ENCODE measurements at regions not wholly inside any gene's neighbourhood (a gene's known extent, or its start where the extent isn't known, plus 50 kb on each side); places are given as distances from the start of the nearest gene placed in this dataset.
"Not testable (repeated sequence)": the region's sequence is repeated elsewhere in the genome, so short reads cannot be mapped to it uniquely, and the experiment has no call there.

DNA sequence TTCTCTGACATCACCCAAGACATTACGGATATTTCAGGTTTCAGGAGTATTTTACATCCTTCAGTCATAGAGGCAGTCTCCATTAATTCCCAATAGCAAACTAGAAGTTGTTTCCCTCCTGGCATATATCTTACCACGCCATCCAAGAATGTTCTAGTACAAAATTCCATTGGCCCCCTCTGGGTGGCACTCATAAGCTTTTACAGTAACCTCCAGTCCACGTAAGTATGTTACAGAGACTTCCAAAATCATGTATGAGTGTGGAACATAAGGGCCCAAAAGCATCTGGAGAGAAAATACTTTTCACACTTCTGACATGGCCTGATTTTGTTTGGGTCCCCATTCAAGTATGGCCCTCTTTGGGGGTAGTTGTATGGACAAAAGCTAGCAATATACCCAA lies 58.1 kb upstream of the DHRS4 start:
- H3K36me3 ChIP-seq (ENCODE audit: insufficient read depth, insufficient read length, low read length), result no peaks in the 10 kb centered on the region
- TF ChIP-seq ZNF274 (IDR thresholded peaks at IDR 0.05; ENCODE audit: low read depth, low read length), result no peak
- no peak for TF ChIP-seq YY1 (IDR thresholded peaks at IDR 0.05; ENCODE audit: insufficient read depth, insufficient read length)
- TF ChIP-seq SUZ12 (IDR thresholded peaks at IDR 0.05; ENCODE audit: extremely low read depth, insufficient read depth, insufficient read length), result no peak
- no peak for DNase-seq (ENCODE audit: low read depth, low spot score)
- no peaks in the 10 kb centered on the region for H3K27me3 ChIP-seq (ENCODE audit: insufficient read depth, insufficient read length)
- no peak overlapping the region for H3K4me3 ChIP-seq (ENCODE audit: insufficient read length, low read depth)
- peaks cover 14% of the 10 kb centered on the region; the same call in 1 of the 2 replicates for H3K9me3 ChIP-seq (ENCODE audit: insufficient read depth, low read length)
- no peaks in the 10 kb centered on the region for H3K4me1 ChIP-seq (ENCODE audit: insufficient read depth, insufficient read length)
- no peak overlapping the region for H3K9ac ChIP-seq (ENCODE audit: insufficient read length, low read depth)

GRCh38 chr14:23896609-23897153 lies 56.9 kb upstream of the DHRS4 start:
- H3K36me3 ChIP-seq (ENCODE audit: insufficient read depth, insufficient read length, low read length), result no peaks in the 10 kb centered on the region
- H3K9ac ChIP-seq (ENCODE audit: insufficient read length, low read depth), result no peak overlapping the region
- TF ChIP-seq SUZ12 (IDR thresholded peaks at IDR 0.05; ENCODE audit: extremely low read depth, insufficient read depth, insufficient read length) (no peak), ZNF274 (IDR thresholded peaks at IDR 0.05; ENCODE audit: low read depth, low read length) (no peak), YY1 (IDR thresholded peaks at IDR 0.05; ENCODE audit: insufficient read depth, insufficient read length) (no peak)
- no peak overlapping the region for H3K4me3 ChIP-seq (ENCODE audit: insufficient read length, low read depth)
- H3K9me3 ChIP-seq (ENCODE audit: insufficient read depth, low read length), result peaks cover 14% of the 10 kb centered on the region; the same call in 1 of the 2 replicates
- no peak for DNase-seq (ENCODE audit: low read depth, low spot score)
- no peaks in the 10 kb centered on the region for H3K27me3 ChIP-seq (ENCODE audit: insufficient read depth, insufficient read length)
- H3K4me1 ChIP-seq (ENCODE audit: insufficient read depth, insufficient read length), result no peaks in the 10 kb centered on the region

- H3K4me1 ChIP-seq (ENCODE audit: insufficient read depth, insufficient read length); H3K9ac ChIP-seq (ENCODE audit: insufficient read length, low read depth); H3K36me3 ChIP-seq (ENCODE audit: insufficient read depth, insufficient read length, low read length); H3K4me3 ChIP-seq (ENCODE audit: insufficient read length, low read depth); H3K27me3 ChIP-seq (ENCODE audit: insufficient read depth, insufficient read length); DNase-seq (ENCODE audit: low read depth, low spot score): not testable (repeated sequence)
- peaks cover 14% of the 10 kb centered on the region; the same call in 1 of the 2 replicates for H3K9me3 ChIP-seq (ENCODE audit: insufficient read depth, low read length)
Measured at GRCh38 chr14:23897291-23897690, 56.3 kb upstream of the DHRS4 start.

GRCh38 chr14:23898359-23898758 lies 55.2 kb upstream of the DHRS4 start:
- H3K9ac ChIP-seq (ENCODE audit: insufficient read length, low read depth); DNase-seq (ENCODE audit: low read depth, low spot score): not testable (repeated sequence)
- H3K9me3 ChIP-seq (ENCODE audit: insufficient read depth, low read length), result peaks cover 14% of the 10 kb centered on the region; the same call in 1 of the 2 replicates

GRCh38 chr14:23899788-23900187 lies 53.8 kb upstream of the DHRS4 start:
- DNase-seq (ENCODE audit: low read depth, low spot score), result no peak
- no peaks in the 10 kb centered on the region for H3K27me3 ChIP-seq (ENCODE audit: insufficient read depth, insufficient read length)
- H3K4me3 ChIP-seq (ENCODE audit: insufficient read length, low read depth), result no peak overlapping the region
- no peaks in the 10 kb centered on the region for H3K36me3 ChIP-seq (ENCODE audit: insufficient read depth, insufficient read length, low read length)
- TF ChIP-seq YY1 (IDR thresholded peaks at IDR 0.05; ENCODE audit: insufficient read depth, insufficient read length) (no peak), SUZ12 (IDR thresholded peaks at IDR 0.05; ENCODE audit: extremely low read depth, insufficient read depth, insufficient read length) (no peak), ZNF274 (IDR thresholded peaks at IDR 0.05; ENCODE audit: low read depth, low read length) (no peak)
- H3K9ac ChIP-seq (ENCODE audit: insufficient read length, low read depth), result no peak overlapping the region
- peaks cover 14% of the 10 kb centered on the region; the same call in 1 of the 2 replicates for H3K9me3 ChIP-seq (ENCODE audit: insufficient read depth, low read length)
- H3K4me1 ChIP-seq (ENCODE audit: insufficient read depth, insufficient read length), result no peaks in the 10 kb centered on the region

More at GRCh38 chr14:23898359-23898758, 55.2 kb upstream of the DHRS4 start:
- not testable (repeated sequence) for H3K27me3 ChIP-seq (ENCODE audit: insufficient read depth, insufficient read length); H3K4me1 ChIP-seq (ENCODE audit: insufficient read depth, insufficient read length); H3K36me3 ChIP-seq (ENCODE audit: insufficient read depth, insufficient read length, low read length); H3K4me3 ChIP-seq (ENCODE audit: insufficient read length, low read depth)

DNA sequence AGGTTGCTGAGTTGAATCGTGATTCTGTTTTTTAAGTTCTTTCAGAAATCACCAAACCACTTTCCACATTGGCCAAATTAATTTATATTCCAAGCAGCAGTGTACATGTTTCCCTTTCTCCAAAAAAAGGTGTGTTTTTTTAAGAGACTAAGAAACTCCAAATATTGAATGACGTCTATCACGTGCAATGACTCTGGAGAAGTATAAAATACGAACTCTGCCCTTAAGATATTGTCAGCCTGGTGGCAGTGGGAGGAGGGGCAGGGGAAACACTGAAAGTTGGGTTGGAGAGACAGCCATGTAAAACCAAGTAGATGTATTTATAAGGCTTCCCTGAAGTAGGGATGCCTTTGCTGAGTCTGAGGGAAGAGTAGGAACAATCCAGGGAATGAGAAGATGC lies 50.1 kb upstream of the DHRS4 start:
- Histone ChIP-seq H3K36me3 (ENCODE audit: insufficient read depth, insufficient read length, low read length) (no peaks in the 10 kb centered on the region), H3K9me3 (ENCODE audit: insufficient read depth, low read length) (peaks cover 14% of the 10 kb centered on the region; the same call in 1 of the 2 replicates), H3K4me1 (ENCODE audit: insufficient read depth, insufficient read length) (no peaks in the 10 kb centered on the region), H3K9ac (ENCODE audit: insufficient read length, low read depth) (no peak overlapping the region), H3K27me3 (ENCODE audit: insufficient read depth, insufficient read length) (no peaks in the 10 kb centered on the region), H3K4me3 (ENCODE audit: insufficient read length, low read depth) (no peak overlapping the region)
- DNase-seq (ENCODE audit: low read depth, low spot score), result no peak
- TF ChIP-seq SUZ12 (IDR thresholded peaks at IDR 0.05; ENCODE audit: extremely low read depth, insufficient read depth, insufficient read length) (no peak), YY1 (IDR thresholded peaks at IDR 0.05; ENCODE audit: insufficient read depth, insufficient read length) (no peak)

All from NT2/D1 (cell line).